Activated naive CD4-positive, alpha-beta T cell treated with anti-CD3 and anti-CD28 coated beads for 36 hours (primary cell): ENCODE measurements at regions not wholly inside any gene's neighbourhood (a gene's known extent, or its start where the extent isn't known, plus 50 kb on each side); places are given as distances from the start of the nearest gene placed in this dataset.
"Not testable (repeated sequence)": the region's sequence is repeated elsewhere in the genome, so short reads cannot be mapped to it uniquely, and the experiment has no call there.

Experiments used
- CTCF ChIA-PET: fragments of 350-600 bp; sonication (Branson Sonifier 250); formaldehyde crosslinking; loops from one replicate; lab custom pipeline; 2021; ENCODE audit warnings: antibody characterized with exemption; lab: Charles Lee
- DNase-seq: peaks from one replicate; pipeline ENCODE4 v3.0.0-alpha.2; 2020
- H3K27ac Mint-ChIP-seq: one replicate; pipeline ENCODE4 v1.8.0; 2021; ENCODE audit warnings: mild to moderate bottlenecking, mixed read lengths
- H3K27me3 Mint-ChIP-seq: one replicate; pipeline ENCODE4 v1.8.0; 2021; ENCODE audit warnings: low read depth, mixed read lengths
- H3K36me3 Mint-ChIP-seq: one replicate; pipeline ENCODE4 v1.8.0; 2021; ENCODE audit warnings: low read depth, mixed read lengths
- H3K4me1 Mint-ChIP-seq: one replicate; pipeline ENCODE4 v1.8.0; 2021; ENCODE audit warnings: low read depth, mixed read lengths
- H3K4me3 Mint-ChIP-seq: one replicate; pipeline ENCODE4 v1.8.0; 2021; ENCODE audit warnings: mild to moderate bottlenecking, moderate library complexity, mixed read lengths
- H3K9me3 Mint-ChIP-seq: one replicate; pipeline ENCODE4 v1.8.0; 2021; ENCODE audit warnings: mixed read lengths
- intact Hi-C: fragments of 100-400 bp; cut with micrococcal nuclease; formaldehyde crosslinking; loops from one replicate; pipeline ENCODE4 v1.15.1; 2023

DNA sequence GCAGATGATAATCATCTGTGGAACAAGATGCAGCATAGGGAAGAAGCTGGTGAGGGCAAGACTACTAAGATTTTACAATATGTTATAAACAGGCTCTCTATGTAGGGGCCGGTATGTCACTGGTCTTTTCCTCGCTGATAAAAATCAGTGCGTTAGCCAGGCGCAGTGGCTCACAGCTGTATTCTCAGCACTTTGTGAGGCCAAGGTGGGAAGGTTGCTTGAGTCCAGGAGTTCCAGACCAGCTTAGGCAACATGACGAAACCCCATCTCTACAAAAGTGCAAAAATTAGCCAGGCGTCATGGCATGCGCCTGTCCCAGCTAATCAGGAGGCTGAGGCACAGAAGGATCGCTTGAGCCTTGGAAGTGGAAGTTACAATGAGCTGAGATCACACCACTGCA, 135.9 kb downstream of the TUSC1 start:
- H3K27ac Mint-ChIP-seq = no peak overlapping the region
- no peak overlapping the region for H3K4me3 Mint-ChIP-seq
- CTCF ChIA-PET = no interaction called here
- intact Hi-C loops = no loop called here
- no peaks in the 10 kb centered on the region for H3K27me3 Mint-ChIP-seq
- peaks cover 9% of the 10 kb centered on the region for H3K9me3 Mint-ChIP-seq
- H3K4me1 Mint-ChIP-seq = no peaks in the 10 kb centered on the region
- DNase-seq = no peak
- no peaks in the 10 kb centered on the region for H3K36me3 Mint-ChIP-seq

DNA sequence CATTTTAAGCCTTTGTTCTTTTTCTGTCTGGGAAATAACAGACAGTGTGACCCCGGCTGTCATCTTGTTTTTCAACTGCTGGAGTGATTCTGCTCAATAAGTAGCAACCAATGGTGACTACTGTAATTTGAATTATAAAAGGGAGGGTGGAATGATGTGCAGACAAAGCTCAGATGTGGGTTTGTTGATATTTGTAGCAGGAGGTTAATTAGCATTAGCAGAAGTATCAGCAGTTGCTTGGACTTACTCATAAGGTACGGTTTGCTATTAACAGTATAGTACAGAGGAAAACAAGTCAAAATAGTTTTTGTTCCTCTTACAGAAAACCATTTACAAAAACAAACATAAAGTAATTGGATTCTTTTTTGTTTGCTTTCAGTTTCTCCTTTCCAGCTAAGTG, 140.4 kb downstream of the TUSC1 start:
- Mint-ChIP-seq H3K4me3 (no peak overlapping the region), H3K27ac (no peak overlapping the region), H3K36me3 (no peaks in the 10 kb centered on the region), H3K9me3 (peaks cover 9% of the 10 kb centered on the region), H3K4me1 (no peaks in the 10 kb centered on the region), H3K27me3 (no peaks in the 10 kb centered on the region)
- intact Hi-C loops = no loop called here
- CTCF ChIA-PET = no interaction called here
- DNase-seq = no peak

DNA sequence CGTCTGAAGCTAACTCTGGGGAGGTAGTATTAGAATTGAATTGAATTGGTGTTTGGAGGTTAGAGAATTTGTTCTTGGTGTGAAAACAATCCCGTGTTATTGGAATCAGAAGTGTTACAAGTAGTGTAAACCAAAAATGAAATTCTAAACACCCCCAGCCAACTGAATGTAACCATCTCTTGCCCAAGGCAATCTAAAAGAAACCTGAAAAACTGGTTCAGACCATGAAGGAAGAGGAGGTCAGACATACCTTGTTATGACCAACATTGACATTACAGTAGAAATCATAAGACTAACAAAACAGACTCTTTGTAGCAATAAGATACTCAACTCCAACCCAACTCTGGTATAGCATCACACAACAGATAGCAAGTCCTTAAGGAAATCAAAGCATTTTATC, 159.0 kb downstream of the TUSC1 start:
- no peak for DNase-seq
- no peak overlapping the region for H3K4me3 Mint-ChIP-seq
- CTCF ChIA-PET = no interaction called here
- no peak overlapping the region for H3K27ac Mint-ChIP-seq
- no peaks in the 10 kb centered on the region for H3K4me1 Mint-ChIP-seq
- H3K9me3 Mint-ChIP-seq = peaks cover 5% of the 10 kb centered on the region
- H3K36me3 Mint-ChIP-seq = no peaks in the 10 kb centered on the region
- H3K27me3 Mint-ChIP-seq = no peaks in the 10 kb centered on the region
- intact Hi-C loops = no loop called here

DNA sequence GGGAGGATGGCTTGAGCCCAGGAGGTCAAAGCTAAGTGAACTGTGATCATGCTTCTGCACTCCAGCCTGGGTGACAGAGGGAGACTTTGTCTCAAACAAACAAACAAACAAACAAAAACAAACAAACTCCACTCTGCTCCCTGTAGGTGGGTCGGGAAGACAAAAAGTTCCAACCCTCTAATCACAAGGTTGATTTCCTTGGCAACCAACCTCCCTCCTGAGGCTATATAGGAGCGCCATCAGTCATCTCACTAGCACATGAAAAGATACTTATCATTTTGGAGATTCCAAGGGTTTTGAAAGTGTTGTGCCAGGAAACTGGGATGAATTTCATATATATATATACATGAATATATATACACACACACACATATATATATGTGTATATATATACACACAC, 160.5 kb downstream of the TUSC1 start:
- Mint-ChIP-seq H3K27ac (no peak overlapping the region), H3K27me3 (no peaks in the 10 kb centered on the region), H3K9me3 (peaks cover 5% of the 10 kb centered on the region), H3K4me1 (no peaks in the 10 kb centered on the region), H3K4me3 (no peak overlapping the region), H3K36me3 (no peaks in the 10 kb centered on the region)
- intact Hi-C loops = no loop called here
- DNase-seq = no peak
- CTCF ChIA-PET = no interaction called here

DNA sequence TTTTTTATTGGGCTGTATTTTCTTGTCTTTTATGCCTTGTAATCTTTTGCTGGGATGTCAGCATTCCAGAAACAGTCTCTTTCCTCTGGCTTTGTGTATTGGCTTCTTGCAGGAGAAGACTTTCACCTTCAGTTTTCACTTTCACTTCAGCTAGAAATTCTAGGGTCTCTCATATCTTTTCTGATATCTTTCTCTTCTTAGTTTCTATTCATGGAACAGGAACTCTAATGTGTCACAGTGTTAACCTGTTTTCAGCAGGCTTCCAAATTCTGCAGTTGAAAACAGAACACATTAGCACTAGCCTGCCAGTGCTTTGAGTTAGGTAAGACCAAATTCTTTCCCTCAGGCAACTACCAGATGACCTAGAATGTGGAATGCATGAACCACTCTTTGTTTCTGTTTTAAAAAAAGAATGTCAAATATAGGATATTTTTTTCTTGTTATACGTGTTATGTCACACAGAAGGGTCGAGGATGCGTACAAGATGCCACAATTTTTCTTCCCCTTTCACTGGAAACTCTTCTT, 164.7 kb downstream of the TUSC1 start:
- H3K27ac Mint-ChIP-seq = no peak overlapping the region
- intact Hi-C loops = no loop called here
- H3K27me3 Mint-ChIP-seq = no peaks in the 10 kb centered on the region
- CTCF ChIA-PET = no interaction called here
- no peaks in the 10 kb centered on the region for H3K36me3 Mint-ChIP-seq
- H3K4me3 Mint-ChIP-seq = no peak overlapping the region
- no peaks in the 10 kb centered on the region for H3K4me1 Mint-ChIP-seq
- peaks cover 5% of the 10 kb centered on the region for H3K9me3 Mint-ChIP-seq
- no peak for DNase-seq

DNA sequence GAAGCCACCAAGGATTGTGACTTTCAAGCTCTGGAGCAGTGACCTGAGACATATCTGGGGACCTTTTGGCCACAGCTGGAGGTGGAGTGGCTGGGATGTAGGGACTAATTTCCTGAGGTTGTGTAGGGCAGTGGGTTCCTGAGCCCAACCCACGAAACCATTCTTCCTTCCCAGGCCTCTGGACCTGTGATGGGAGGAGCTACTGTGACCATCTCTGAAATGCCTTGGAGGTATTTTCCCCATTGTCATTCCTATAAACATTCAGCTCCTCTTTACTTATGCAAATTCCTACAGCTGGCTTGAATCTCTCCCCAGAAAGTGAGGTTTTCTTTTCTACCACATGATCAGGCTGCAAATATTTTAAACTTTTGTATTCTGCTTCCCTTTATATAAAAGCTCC, 172.6 kb downstream of the TUSC1 start:
- Mint-ChIP-seq H3K27me3 (no peaks in the 10 kb centered on the region), H3K4me3 (no peak overlapping the region), H3K36me3 (no peaks in the 10 kb centered on the region), H3K9me3 (peaks cover 29% of the 10 kb centered on the region), H3K27ac (no peak overlapping the region), H3K4me1 (no peaks in the 10 kb centered on the region)
- DNase-seq = no peak
- CTCF ChIA-PET = no interaction called here
- intact Hi-C loops = no loop called here

DNA sequence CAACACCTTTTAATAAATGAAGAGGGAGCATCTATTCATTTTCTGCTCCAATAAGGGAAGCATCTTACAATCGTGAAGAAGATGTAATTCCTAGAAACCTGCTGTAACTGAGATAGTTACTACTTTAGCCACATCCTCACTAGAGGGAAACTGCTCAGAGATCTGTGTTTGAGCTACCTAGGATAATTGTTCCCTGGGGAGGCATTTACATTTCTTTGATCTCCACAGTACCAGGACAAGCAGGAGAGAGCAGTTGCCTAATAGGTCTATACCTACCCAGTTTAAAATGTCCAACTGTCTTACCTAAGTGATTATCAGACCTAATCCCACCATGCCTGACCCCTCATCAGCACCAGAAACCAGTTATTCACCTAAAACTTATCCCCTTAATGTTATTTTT, 196.9 kb downstream of the TUSC1 start:
- Mint-ChIP-seq H3K4me3 (no peak overlapping the region), H3K9me3 (peaks cover 15% of the 10 kb centered on the region), H3K36me3 (peaks cover 1% of the 10 kb centered on the region), H3K4me1 (no peaks in the 10 kb centered on the region), H3K27ac (no peak overlapping the region), H3K27me3 (no peaks in the 10 kb centered on the region)
- CTCF ChIA-PET = no interaction called here
- DNase-seq = no peak
- intact Hi-C loops = no loop called here

DNA sequence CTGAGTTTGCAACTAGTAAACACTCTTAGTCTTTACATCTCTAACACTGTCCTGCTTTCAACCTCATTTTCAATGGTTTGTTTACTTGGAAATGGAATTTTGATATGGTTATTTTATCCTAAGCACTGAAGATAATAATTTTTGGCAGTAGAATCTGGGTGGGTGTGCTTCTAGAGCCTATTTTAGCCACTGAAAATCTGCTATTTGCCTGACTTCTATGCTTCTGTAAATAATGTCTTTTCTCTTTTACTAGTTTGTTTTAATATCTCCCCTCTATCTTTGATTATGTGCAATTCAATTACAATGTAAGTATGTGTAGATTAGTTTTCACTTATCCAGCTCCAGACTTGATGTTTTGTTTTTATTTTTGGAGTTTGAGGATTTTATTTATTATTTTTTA, 197.5 kb downstream of the TUSC1 start:
- intact Hi-C loops = no loop called here
- Mint-ChIP-seq H3K36me3 (no peaks in the 10 kb centered on the region), H3K4me1 (no peaks in the 10 kb centered on the region), H3K9me3 (peaks cover 15% of the 10 kb centered on the region), H3K4me3 (no peak overlapping the region), H3K27ac (no peak overlapping the region), H3K27me3 (no peaks in the 10 kb centered on the region)
- no peak for DNase-seq
- CTCF ChIA-PET = no interaction called here

DNA sequence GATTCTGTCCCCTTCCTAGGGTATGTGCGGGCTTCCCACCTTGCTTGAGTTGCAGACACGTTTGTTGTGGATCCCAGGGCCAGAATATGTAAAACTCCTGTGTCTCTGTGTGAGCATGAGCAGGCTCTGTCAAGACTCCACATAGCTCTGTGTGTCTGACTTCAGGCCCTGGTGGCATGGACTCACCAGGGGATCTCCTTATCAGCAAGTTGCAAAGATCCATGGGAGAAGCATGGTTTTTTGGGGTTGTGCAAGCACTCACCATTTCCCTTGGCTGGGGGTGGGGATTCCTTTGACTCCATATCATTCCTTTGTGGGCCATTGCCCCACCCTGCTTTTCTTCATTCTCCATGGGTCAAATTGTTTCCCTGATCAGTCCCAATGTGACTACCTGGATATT, 205.6 kb downstream of the TUSC1 start:
- no peaks in the 10 kb centered on the region for H3K36me3 Mint-ChIP-seq
- intact Hi-C loops = no loop called here
- no peak overlapping the region for H3K27ac Mint-ChIP-seq
- CTCF ChIA-PET = no interaction called here
- no peaks in the 10 kb centered on the region for H3K4me1 Mint-ChIP-seq
- peaks cover 39% of the 10 kb centered on the region for H3K9me3 Mint-ChIP-seq
- no peak for DNase-seq
- H3K4me3 Mint-ChIP-seq = no peak overlapping the region
- H3K27me3 Mint-ChIP-seq = no peaks in the 10 kb centered on the region

DNA sequence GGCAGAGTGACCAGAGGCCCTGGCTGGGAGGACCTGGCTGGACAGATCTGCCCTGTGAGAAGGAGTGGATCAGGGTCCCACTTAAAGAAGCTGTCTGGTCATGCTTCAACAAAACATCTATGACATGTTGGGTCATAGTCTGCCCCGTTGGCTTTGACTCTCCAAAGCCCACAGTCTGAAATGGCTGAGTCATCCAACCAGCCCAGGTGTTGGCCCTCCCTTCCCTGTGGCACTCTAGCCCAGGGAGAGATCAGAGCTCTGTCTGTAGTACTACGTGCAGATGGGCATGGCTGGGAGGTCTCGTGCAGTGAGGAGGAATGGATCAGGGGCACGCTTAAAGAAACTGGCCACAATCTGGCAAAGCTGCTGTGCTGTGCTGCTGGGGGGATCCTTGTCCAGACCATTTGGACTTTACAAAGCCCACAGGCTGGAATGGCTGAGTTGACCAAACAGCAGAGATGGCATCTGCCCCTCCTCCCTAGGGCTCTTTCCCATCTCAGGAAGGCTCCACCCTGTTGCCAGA, 206.1 kb downstream of the TUSC1 start:
- intact Hi-C loops = no loop called here
- DNase-seq = no peak
- Mint-ChIP-seq H3K27me3 (no peaks in the 10 kb centered on the region), H3K9me3 (peaks cover 36% of the 10 kb centered on the region), H3K27ac (no peak overlapping the region), H3K4me1 (no peaks in the 10 kb centered on the region), H3K4me3 (no peak overlapping the region), H3K36me3 (no peaks in the 10 kb centered on the region)
- CTCF ChIA-PET = no interaction called here

DNA sequence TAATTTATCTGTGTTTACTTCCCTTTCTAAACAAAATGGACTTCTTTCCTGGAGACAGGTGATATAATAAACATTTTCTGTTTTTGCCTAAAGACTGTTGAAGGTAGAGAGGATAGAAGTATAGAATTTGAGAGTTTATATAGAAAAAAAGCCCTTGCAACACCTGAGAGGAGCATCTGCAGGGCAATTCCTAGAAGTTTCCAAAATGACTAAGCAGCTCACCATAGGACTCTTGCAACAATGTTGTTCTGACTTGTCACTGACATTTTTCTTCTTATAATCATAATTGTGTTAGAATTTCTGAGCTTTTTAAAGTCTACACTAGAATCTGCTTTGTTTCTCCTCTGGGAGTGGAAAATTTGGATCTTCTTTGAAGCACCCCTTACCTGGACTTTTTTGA, 216.8 kb downstream of the TUSC1 start:
- CTCF ChIA-PET = no interaction called here

DNA sequence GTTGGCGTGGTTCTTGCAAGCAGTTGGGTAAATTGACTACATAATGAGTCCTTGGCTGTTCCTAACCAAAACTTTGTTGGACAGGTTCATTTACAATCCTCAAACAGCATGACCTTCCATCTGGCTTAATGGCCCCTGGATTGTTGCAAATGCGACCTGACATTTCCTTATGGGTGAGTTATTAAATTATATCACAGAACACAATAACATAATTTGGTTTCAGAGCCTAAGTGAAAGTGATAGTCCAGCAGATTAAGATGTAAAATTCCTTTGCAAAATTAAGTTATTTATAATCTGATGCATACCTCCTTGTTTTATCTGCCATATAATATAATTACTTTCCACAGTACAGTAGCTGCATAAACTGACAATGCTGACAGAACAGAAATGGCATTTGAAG, 224.4 kb downstream of the TUSC1 start:
- intact Hi-C loops = no loop called here

More for the DNA sequence above, 216.8 kb downstream of the TUSC1 start:
- DNase-seq = no peak
- H3K9me3 Mint-ChIP-seq = peaks cover 13% of the 10 kb centered on the region
- intact Hi-C loops = no loop called here
- no peaks in the 10 kb centered on the region for H3K27me3 Mint-ChIP-seq
- H3K36me3 Mint-ChIP-seq = no peaks in the 10 kb centered on the region
- no peak overlapping the region for H3K27ac Mint-ChIP-seq
- H3K4me1 Mint-ChIP-seq = no peaks in the 10 kb centered on the region
- H3K4me3 Mint-ChIP-seq = no peak overlapping the region

DNA sequence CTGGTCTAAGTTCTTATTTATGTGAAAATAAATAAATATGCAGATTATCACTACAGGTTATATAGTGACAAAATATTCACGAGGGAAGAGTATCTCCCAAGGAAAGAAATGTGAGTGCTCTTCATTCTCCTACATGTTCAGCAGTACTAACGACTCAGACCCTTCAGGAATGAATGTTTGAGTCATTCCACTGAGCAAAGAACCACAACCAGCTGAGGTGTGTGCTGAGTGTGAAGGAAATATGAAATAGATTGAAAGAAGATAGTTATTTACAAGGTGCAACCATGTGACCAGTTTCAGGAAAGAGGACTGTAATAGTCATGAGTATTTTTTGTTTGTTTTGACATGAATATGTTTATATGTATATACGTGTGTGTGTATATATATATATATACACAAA, 228.7 kb downstream of the TUSC1 start:
- CTCF ChIA-PET = no interaction called here
- intact Hi-C loops = no loop called here
- Mint-ChIP-seq H3K27ac (no peak overlapping the region), H3K4me1 (no peaks in the 10 kb centered on the region), H3K27me3 (no peaks in the 10 kb centered on the region), H3K36me3 (no peaks in the 10 kb centered on the region), H3K4me3 (no peak overlapping the region), H3K9me3 (peaks cover 2% of the 10 kb centered on the region)
- DNase-seq = no peak

More for the DNA sequence above, 224.4 kb downstream of the TUSC1 start:
- H3K9me3 Mint-ChIP-seq = peaks cover 4% of the 10 kb centered on the region
- H3K27ac Mint-ChIP-seq = no peak overlapping the region
- no peaks in the 10 kb centered on the region for H3K4me1 Mint-ChIP-seq
- no peak for DNase-seq
- no peak overlapping the region for H3K4me3 Mint-ChIP-seq
- H3K27me3 Mint-ChIP-seq = no peaks in the 10 kb centered on the region
- CTCF ChIA-PET = no interaction called here
- H3K36me3 Mint-ChIP-seq = no peaks in the 10 kb centered on the region

DNA sequence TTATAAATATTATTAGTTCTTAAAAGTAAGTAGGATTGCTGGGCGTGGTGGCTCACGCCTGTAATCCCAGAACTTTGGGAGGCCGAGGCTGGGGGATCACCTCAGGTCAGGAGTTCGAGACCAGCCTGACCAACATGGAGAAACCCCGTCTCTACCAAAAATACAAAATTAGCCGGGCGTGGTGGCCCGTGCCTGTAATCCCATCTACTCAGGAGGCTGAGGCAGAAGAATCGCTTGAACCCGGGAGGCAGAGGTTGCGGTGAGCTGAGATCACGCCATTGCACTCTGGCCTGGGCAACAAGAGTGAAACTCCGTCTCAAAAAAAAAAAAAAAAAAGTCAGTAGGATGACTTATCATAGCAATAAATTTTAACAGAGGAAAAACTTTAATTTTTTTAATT, 232.5 kb downstream of the TUSC1 start:
- H3K36me3 Mint-ChIP-seq, H3K4me1 Mint-ChIP-seq, intact Hi-C loops, H3K27ac Mint-ChIP-seq, H3K9me3 Mint-ChIP-seq, CTCF ChIA-PET, DNase-seq, H3K27me3 Mint-ChIP-seq, H3K4me3 Mint-ChIP-seq: not testable (repeated sequence)
